ENCODE measurements at regions not wholly inside any gene's neighbourhood (a gene's known extent, or its start where the extent isn't known, plus 50 kb on each side); places are given as distances from the start of the nearest gene placed in this dataset.

GRCh38 chr1:59051007-59051406, 245.9 kb upstream of the FGGY start:
- no peak overlapping the region for H3K9ac ChIP-seq (ENCODE audit: extremely low read depth, low read length, poor library complexity, severe bottlenecking)
- Mint-ChIP-seq H3K27me3 (ENCODE audit: insufficient read depth) (peaks cover 3% of the 10 kb centered on the region), H3K4me1 (peaks cover 6% of the 10 kb centered on the region), H3K27ac (no peak overlapping the region), H3K36me3 (ENCODE audit: low read depth) (no peaks in the 10 kb centered on the region), H3K9me3 (peaks cover 8% of the 10 kb centered on the region), H3K4me3 (no peak overlapping the region)
- H3K4me3 ChIP-seq (ENCODE audit: low read length) = no peak overlapping the region
- H3K9me3 ChIP-seq (ENCODE audit: control insufficient read depth, low read length) = no peaks in the 10 kb centered on the region
- 45 to 80% methylated on average over 1 to 2 of the region's 4 CpGs for WGBS, 2 experiments (ENCODE audit: insufficient coverage in 1 of 2, insufficient read length in 1 of 2)
- H3K27me3 ChIP-seq (ENCODE audit: control insufficient read depth, insufficient read depth, low read length, poor library complexity, severe bottlenecking) = no peaks in the 10 kb centered on the region
- DNase-seq = no peak
- TF ChIP-seq CTCF (conservative IDR thresholded peaks at IDR 0.05) = no peak
- no peaks in the 10 kb centered on the region for H3K36me3 ChIP-seq (ENCODE audit: control insufficient read depth, insufficient read depth, low read length)
- H3K4me1 ChIP-seq (ENCODE audit: control insufficient read depth, insufficient read depth, low read length) = no peaks in the 10 kb centered on the region
- H3K27ac ChIP-seq (ENCODE audit: low read depth, low read length) = no peak overlapping the region

GRCh38 chr1:59052166-59052590, 244.7 kb upstream of the FGGY start:
- Mint-ChIP-seq H3K9me3 (peaks cover 8% of the 10 kb centered on the region), H3K27ac (no peak overlapping the region), H3K27me3 (ENCODE audit: insufficient read depth) (peaks cover 3% of the 10 kb centered on the region), H3K36me3 (ENCODE audit: low read depth) (no peaks in the 10 kb centered on the region), H3K4me3 (no peak overlapping the region), H3K4me1 (peaks cover 16% of the 10 kb centered on the region)
- Histone ChIP-seq H3K9ac (ENCODE audit: extremely low read depth, low read length, poor library complexity, severe bottlenecking) (no peak overlapping the region), H3K4me1 (ENCODE audit: control insufficient read depth, insufficient read depth, low read length) (no peaks in the 10 kb centered on the region), H3K27ac (ENCODE audit: low read depth, low read length) (no peak overlapping the region), H3K36me3 (ENCODE audit: control insufficient read depth, insufficient read depth, low read length) (no peaks in the 10 kb centered on the region), H3K4me3 (ENCODE audit: low read length) (no peak overlapping the region), H3K9me3 (ENCODE audit: control insufficient read depth, low read length) (no peaks in the 10 kb centered on the region), H3K27me3 (ENCODE audit: control insufficient read depth, insufficient read depth, low read length, poor library complexity, severe bottlenecking) (no peaks in the 10 kb centered on the region)
- WGBS, 2 experiments (ENCODE audit: insufficient coverage in 1 of 2, insufficient read length in 1 of 2) = 98 to 100% methylated on average over 5 of the region's 5 CpGs
- TF ChIP-seq CTCF (conservative IDR thresholded peaks at IDR 0.05) = no peak
- DNase-seq = no peak

- no peak for TF ChIP-seq CTCF (conservative IDR thresholded peaks at IDR 0.05)
- H3K4me3 Mint-ChIP-seq = no peak overlapping the region
- no peak for DNase-seq
- Histone ChIP-seq H3K4me3 (ENCODE audit: low read length) (no peak overlapping the region), H3K36me3 (ENCODE audit: control insufficient read depth, insufficient read depth, low read length) (no peaks in the 10 kb centered on the region), H3K4me1 (ENCODE audit: control insufficient read depth, insufficient read depth, low read length) (no peaks in the 10 kb centered on the region), H3K9me3 (ENCODE audit: control insufficient read depth, low read length) (no peaks in the 10 kb centered on the region), H3K27me3 (ENCODE audit: control insufficient read depth, insufficient read depth, low read length, poor library complexity, severe bottlenecking) (no peaks in the 10 kb centered on the region), H3K27ac (ENCODE audit: low read depth, low read length) (no peak overlapping the region), H3K9ac (ENCODE audit: extremely low read depth, low read length, poor library complexity, severe bottlenecking) (no peak overlapping the region)
- no peaks in the 10 kb centered on the region for H3K36me3 Mint-ChIP-seq (ENCODE audit: low read depth)
- peaks cover 25% of the 10 kb centered on the region for H3K4me1 Mint-ChIP-seq
- WGBS, 2 experiments (ENCODE audit: insufficient coverage in 1 of 2, insufficient read length in 1 of 2) = 95 to 100% methylated on average over 1 of the region's 1 CpG
- H3K9me3 Mint-ChIP-seq = peaks cover 3% of the 10 kb centered on the region
- H3K27ac Mint-ChIP-seq = no peak overlapping the region
- peaks cover 3% of the 10 kb centered on the region for H3K27me3 Mint-ChIP-seq (ENCODE audit: insufficient read depth)
Observed at GRCh38 chr1:59054172-59054571, 242.7 kb upstream of the FGGY start.

Measured in endodermal cell (in vitro differentiated cells).